Uterus (tissue), 2 donors: ENCODE measurements at regions not wholly inside any gene's neighbourhood (a gene's known extent, or its start where the extent isn't known, plus 50 kb on each side); places are given as distances from the start of the nearest gene placed in this dataset.

ENCODE experiments used
- CTCF ChIP-seq, 4 experiments: fragments of 200-600 bp in 2 of 4; fragments of 450-650 bp in 2 of 4; sonication (generic) in 2 of 4; IDR thresholded peaks; one replicate each; pipeline ENCODE4 v1.5.1; 2016 to 2019; ENCODE audit warnings: antibody characterized with exemption in 4 of 4, mild to moderate bottlenecking in 2 of 4, moderate library complexity in 1 of 4
- POLR2A ChIP-seq, 2 donors: fragments of 450-650 bp; IDR thresholded peaks; one replicate each; pipeline ENCODE4 v1.6.1; 2016; ENCODE audit warnings: antibody characterized with exemption in 2 of 2, mild to moderate bottlenecking in 1 of 2, moderate library complexity in 1 of 2

DNA sequence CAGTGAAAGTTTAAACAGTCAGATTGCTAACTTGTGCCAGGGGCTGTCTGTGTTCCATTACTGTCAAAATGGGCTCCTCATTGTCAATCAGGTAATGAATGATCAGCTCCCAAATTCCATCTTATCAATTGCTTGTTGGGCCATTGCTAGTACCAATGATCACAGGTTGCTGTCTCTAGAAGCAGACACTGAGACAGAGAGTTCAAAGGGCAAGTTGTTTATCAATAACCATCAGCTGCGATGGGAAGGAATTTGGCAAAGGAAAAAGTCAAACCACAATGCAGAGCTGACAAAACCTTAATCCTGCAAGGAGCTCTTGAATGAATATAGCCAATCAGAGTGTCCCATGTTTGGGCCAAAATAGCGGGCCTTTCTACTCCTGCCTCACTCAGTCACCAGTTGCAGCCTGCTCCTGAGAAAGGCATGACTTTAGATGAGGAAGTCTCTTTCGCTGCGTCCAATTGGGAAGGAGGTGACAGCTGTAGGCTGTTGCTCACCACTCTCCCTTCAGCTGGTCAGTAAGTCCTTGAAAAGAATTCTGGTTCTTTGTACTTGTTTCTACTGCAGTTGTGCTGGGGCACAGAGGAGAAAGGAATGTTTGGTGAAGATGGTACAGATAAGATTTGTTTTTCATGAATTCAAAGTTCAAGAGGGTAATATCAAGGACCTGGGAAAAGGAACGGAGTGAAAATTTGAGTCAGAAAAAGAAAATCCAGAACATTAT is 179.2 kb upstream of the PDE3A start:
- TF ChIP-seq CTCF (IDR thresholded peaks at IDR 0.05) (no peak), POLR2A (IDR thresholded peaks at IDR 0.05) (no peak)
